Activated CD4-positive, alpha-beta T cell treated with anti-CD3 and anti-CD28 coated beads, Interleukin-2, amount 50 U/mL, for 16 hours (primary cell): ENCODE measurements at regions not wholly inside any gene's neighbourhood (a gene's known extent, or its start where the extent isn't known, plus 50 kb on each side); places are given as distances from the start of the nearest gene placed in this dataset.

Source experiments
- DNase-seq: peaks from one replicate; pipeline ENCODE4 v3.0.0-alpha.2; 2020

DNA sequence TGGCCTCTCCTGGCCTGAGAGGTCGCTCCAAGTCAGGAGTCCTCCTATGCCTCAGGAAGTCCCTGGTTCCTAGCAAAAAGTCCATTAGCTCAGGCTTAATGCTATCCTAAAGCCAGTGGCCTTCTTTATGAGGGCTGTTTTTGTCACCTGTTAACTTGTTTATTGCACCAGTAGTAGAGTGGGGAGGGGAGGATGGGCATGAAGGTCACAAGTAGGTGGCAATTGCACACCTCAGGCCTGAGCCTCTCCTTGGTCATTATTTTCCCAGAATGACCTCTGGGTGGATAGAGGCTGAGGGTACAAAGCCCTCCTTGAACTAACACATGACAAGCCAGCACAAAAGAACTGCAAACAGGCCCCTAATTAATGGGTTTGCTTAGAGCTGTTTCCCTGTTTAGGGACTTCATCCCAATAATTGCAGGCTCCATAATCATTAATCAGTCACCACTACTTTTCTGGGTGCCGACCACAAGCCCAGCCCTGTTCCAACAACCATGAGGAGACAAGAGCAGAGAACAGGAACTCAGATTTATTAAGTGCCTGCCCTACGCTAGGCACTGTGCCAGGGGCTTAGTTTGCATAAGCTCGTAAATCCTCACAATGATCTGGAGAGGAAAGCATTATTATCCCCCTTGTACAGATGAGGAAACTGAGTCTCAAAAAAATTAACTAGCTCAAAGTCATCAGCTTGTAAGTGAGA, 123.0 kb upstream of the PKDCC start:
- DNase-seq: no peak

DNA sequence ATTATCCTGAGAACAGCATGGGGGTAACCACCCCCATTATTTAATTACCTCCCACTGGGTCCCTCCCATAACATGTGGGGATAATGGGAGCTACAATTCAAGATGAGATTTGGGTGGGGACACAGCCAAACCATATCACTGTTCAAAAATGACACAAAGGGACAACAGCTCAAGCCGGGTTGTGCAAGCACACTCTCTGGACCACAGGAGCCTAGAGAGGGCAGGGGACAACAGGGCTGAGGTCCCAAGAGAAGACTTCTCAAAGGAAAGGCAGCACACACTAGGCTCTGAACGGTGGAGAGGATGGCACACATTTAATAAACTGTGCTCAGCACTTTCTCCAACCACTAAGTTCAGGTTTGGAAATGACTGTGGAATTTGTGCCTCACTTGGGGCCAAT, 122.1 kb upstream of the PKDCC start:
- no peak for DNase-seq

DNA sequence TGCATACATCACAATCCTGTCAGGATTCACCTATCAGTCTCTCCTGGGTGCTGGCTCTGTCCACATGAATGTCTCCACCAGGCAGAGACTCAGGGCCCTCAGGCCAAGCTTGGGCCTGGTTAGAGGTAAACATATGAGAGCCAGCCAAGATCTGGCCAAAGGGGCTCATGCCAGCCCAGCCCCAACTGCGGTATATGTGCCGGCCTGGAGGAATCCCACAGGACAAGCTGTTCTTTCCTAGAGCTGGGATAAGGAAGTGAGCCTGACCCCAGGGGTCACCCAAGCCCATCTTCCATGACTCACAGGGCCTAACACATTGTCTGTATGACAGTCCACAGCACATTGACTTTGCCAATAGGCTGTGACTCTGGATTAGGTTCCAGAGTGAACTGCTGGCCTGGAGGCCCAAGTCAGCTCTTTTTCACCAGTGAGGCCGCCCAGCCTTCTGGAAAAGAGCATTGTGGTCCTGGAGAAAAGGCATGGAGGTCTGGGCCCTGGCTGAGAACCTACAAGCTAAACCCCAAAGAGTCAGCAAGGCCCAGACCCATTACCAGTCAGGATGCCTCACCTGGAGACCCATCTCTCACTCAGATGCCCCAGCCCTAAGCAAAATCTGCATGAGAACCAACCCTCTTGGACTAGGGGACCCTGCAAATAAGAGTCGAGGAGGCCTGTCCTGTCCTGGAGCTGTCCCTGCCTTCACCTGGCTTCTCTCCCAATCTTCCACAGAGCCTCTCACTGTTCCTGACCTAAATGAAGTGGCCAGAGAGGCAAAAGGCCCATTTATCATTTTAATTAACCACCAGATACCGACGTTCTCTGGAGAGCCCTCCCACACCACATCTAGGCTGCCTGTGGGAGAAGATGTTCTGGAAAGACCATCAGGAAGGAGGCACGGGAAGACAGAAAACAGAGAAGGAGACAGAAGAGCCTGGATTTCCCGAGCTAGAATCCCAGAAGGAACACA, 120.9 kb upstream of the PKDCC start:
- no peak for DNase-seq

DNA sequence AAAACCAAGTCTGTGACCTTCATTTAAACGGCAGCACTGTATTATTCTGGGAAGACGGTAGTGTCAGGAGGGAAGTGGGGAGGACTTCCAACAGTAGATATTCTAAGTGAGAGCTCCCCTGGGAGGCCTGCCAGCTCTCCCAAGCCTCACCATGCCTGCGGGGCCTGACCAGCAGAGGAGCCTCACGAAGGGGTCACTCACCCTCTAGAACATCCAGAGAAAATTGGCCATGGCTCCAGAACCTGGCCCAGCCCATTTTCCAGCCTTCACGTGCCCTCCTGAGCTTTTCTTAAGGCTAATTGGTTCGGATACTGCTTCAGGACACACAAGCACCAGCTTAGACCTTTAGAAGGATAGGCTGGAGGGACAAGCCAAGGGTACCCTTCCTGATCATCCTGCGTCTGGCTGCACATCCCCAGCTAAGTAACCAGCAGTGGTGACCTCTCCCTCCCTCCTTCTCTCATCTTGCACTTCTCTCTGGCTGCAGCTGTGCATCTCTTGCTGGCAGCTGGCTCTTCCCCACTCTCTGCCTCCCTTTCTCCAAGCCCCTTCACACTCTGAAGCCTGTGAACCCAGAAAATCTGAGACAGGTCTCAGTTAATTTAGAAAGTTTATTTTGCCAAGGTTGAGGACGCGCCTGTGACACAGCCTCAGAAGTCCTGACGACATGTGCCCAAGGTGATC, 120.1 kb upstream of the PKDCC start:
- DNase-seq: no peak

DNA sequence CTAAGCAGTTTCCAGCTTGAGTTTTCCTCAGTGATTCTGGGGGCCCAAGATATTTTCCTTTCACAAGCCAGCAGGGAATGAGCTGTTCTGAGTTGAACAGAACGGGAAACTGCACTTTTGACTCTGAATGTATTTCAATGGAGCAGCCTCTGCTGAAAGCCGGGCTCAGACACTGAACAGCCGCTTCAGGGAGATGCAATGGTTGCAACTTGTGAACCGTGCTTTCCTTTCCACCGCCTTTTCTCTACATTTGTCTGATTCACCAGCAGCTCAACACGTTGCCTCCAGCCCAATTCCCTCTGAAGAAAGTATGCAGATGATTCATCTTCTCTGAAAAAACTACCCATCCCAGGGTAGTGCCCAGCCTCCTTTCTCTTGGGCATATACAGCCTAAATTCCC, 119.3 kb upstream of the PKDCC start:
- DNase-seq: no peak

DNA sequence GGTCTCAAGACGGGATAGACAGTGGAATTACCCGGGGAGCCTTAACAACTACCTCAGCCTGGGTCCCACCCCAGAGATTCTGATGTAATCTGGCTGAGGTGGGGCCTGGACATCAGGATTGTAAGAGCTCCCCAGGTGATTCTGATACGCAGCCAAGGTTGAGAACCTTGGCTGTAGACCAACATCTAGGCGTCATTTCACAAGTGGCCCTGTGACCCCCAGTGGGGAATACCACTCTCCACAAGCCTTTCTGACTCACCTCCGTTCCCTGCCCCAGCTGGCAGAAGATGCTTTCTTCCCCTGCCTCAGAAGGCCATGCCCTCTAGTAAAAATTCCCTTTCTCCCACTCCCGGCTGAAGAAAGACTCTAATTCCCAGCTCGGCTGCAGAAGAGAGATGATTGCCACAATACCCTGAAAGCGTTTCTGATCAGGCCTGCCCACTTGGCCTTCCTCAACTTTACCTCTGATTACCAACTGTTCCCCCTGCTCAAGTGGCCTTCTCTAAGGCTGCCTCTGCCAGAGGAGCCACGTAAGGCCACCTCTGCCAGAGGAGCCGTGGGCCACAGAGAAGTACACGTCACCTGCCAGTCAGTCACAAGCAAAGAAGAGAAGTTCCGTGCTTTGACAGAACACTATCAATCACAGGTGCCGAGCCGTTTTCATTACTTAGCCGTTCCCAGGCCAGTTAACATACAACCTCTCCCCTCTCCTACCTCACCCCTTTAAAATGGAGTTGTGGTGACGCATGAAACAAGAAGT, 116.8 kb upstream of the PKDCC start:
- DNase-seq: no peak

DNA sequence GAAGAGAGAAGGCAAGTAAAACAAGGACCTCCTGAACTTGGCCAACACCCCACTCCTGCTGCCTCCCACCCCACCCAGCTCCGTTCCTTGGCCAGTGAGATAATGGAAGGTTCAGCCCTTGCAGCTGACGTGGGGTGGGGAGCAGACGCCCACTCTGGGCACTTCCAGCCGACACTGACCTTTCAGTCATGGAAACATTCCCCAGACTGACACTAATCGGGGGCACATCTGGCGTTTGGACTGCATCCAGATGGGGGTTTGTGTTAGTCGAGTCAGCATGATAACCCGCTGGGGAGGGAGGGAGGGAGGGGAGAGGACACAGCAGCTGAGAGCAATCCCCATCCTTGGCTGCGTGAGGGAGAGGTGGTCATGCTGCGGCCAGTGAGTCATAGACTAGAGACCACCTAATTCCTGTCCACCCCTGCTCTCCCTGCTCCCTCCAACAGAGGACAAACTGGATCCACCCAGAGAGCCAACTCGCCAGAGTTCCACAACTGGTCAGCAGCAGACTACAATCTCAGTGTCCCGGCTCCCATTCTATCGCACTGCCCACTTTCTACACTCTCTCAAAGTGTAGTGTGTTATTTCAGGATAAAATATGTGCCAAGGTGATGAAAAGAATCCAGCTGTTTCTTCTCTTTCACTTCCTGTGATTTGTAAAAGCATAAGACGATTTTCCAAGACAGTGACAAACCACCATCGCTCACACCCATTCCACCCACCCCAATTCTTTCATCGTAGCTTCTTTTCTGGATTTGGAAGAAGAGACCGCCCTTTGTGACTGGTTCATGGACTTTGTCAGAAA, 115.4 kb upstream of the PKDCC start:
- no peak for DNase-seq

DNA sequence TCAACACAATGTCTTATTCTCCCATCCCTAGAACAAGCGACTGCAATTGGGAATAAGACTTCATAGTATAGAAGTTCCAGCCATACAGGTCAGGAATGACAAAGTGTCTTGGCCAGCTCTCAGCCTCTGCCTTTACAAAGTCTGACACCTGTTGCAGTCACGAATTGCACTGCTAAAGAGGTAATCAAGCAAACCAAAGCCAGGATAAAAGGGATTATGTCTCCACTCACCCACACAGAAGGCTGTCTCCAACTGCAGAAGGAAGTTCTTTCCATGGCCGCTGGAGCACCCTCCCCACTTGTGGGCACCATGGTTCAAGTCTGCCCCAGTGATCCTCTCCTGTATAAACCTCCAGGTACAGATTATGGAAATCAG, 114.8 kb upstream of the PKDCC start:
- no peak for DNase-seq

DNA sequence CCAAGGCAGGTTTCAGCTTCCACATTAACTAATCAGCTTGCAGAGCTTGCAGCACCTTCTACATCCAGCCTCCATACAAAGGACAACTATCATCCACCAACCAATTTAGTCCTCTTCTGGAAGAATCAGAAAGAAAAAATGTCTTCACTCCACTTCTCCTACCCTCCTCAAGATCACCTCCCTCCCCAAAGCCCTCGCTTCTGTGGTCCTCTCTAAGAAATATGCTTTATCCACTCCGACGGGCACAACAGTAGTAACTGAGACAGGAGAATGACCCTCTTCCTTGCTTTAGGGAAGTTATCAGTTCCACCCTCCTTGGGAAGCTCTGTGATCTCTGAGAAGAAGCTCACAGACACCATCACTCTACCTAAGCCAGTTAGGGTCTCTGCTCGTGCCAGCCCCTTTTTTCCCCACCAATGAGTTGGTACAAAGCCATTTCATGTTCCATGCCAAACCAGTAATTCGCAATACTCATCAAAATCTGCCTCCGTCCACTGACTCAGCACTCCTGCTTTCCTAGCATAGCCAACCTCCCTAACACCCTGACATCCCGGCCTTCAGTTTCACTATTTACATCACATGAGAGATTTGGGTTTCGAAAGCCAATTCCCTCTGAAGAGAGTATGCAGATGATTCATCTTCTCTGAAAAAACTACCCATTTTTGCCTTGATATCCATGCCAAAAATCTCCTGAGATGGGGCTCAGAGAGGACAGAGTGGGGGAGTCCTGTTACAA, 114.1 kb upstream of the PKDCC start:
- DNase-seq: no peak

DNA sequence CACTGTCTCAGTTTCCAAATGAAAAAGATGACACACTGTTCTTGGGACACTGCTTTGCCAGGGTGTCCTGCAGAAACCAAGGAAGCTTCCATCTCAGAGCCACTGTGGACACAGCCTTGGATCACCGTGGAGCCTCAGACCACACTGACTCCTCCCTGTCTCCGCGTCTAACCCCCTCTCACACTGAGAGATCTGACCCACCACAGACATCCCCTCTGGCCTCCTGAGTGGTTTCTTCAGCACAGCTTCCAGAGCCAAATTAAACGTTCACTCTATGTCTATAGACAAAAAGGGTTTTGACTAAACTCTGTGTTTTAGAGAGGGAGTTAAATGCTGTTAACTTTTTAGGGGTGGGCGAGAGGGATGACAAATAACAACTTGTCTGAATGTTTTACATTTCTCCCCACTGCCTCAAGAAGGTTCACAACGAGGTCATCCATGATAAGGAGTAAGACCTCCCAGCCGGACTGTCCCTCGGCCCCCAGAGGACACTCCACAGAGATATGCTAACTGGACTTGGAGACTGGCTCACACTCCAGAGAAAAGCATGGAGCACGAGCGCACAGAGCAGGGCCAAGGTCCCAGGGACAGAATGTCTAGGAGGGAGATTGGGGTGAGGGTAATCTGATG, 113.4 kb upstream of the PKDCC start:
- DNase-seq: no peak

DNA sequence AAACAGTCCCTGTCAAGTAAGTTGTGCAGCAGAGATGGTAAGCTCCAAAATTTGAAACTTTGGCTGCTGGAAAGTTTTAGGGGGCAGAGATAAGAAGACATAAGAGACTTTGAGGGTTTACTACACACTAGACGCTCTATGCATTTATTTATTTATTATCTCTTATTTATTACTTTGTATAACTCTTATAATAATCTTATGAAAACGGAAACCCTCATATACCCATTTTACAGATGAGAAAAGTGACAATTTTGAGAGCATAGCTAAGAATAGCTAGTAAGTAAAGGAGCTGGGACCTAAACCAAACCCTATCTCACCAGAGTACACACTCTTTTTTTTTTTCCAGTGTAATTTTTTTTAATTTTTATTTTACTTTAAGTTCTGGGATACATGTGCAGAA, 112.8 kb upstream of the PKDCC start:
- DNase-seq: no peak

DNA sequence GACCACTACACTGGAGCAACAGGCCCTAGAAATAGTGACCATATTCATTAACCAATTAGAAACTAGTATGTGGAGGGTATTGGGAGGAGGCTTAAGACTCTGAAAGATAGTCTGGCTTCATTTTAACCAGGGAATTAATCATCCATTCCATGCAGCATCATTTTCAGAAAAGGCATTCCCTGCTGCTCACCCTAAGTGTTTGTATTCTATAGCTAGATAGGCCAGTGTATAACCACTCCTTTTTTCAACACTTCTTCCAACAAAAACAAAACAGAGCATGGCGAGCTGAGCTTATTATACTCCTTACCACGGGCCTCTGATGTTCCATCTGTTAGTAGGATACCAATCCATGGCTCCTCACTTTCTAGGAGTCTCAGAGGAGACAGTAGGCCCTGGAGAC, 112.0 kb upstream of the PKDCC start:
- DNase-seq: no peak

DNA sequence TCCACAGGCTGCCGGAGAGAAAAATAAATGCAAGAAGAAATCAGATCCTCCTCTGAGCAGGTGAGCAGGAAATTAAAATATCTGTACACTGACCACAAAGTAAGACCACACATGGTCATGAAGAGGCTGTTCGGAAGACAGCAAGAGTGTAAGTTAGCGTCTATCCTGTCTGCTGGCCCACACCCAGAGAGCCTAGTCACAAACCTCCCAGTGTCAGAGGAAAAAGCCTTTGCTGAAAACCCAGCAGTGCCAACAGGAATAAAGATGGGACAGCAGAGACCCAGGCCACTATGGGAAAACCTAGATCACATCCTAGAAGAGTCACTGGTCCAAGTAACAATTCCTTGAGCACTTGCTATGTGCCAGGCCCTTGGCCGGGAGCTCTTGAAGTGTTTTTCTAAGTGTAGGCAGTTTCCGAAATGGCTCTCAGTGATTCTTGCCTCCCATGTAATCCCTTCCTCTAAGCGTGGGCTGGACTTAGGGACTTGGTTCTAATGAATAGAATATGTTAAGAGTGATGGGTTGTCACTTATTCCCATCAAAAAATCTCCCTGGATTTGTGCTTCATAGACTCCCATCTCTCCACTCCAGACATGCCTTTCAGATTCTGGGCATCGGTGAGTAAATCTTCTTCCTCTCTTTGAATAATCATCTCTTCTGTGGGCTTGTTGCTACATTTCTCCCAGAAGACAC, 110.9 kb upstream of the PKDCC start:
- DNase-seq: no peak

DNA sequence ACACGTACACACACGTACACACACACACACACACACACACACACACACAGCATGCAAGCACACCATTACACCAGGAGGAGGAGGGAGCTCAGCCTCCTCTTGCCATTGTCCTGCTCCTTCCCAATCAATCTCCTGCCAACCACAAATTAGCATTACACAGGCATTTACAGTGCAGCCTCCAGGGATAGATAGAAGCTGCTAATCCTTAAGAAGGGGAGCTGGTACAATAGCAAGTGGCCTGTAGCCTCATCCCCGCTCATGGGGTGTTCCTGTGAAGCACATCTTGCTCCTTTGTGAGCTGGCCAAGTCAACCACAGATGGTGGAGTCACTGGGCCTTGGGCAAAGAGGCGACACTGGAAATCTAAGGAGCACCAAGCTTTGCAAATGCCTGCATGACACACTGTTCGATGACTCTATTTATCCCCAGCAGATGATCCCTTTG, 110.3 kb upstream of the PKDCC start:
- no peak for DNase-seq

DNA sequence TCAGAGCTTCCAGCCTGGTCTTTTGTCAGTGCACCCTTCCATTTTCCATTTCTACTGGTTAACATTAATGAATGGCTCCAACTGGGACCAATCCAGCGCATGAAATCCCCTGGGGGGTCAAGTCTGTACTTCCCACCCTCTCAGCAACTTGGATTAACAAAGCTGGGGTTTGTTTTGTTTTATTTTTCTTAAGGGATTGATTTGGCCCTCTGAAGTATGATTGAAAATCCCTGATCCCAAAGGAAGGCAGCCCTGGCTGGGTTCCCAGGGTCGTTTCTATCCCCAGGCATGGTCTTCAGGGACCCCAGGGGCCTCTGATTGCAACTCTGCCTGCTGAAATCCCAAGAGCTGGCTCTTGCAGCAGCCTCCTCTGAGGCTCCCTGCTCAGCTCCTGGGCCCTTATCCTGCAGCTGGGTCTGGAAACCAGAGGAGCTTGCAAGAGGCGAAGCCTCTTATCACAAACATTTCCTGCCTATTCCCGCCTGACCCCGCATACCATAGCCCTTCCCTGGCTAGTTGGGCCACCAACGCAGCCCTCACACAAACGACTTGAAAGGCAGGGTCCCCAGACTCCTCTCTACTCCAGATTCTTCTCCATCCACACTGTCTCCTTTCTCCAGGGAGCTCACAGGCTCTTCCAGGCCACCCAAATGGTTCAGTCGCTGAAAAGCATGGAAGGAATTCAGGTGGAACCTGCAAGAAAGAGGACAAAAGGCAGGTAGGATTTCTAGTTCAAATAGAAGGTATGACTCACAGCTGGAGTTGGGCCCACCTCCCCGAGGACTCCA, 109.7 kb upstream of the PKDCC start:
- DNase-seq: no peak

DNA sequence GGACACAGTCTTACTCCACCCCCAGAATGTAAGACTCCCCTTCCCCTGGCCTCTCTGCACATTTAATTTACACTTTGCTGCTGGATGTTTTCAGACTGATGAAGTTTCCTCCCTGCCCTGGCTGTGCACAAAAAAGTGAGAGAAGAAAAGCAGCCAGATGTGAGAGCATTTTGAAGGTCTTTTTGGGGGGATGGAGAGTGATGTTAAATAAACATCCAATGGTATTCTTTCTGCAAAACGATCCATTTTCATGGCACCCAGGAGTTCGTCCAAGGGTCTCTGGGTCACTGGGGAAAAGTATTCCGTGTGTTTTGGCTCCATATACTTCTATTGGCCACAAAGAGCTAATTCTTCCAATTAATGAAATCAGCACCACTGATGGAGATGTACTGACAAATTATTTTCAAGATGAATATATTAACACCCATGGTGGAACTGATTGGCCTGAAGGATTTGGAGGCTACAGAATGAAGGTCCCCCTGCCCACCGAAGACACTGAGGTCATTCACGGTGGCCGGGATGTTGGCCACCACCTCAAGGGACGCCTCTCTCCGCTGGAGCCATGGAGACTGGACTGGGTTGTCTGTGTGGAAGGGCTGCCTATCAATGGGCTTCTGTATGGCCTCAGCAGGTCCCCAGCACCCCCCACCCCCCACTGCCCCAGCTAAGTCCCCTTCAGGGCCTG, 107.6 kb upstream of the PKDCC start:
- no peak for DNase-seq

DNA sequence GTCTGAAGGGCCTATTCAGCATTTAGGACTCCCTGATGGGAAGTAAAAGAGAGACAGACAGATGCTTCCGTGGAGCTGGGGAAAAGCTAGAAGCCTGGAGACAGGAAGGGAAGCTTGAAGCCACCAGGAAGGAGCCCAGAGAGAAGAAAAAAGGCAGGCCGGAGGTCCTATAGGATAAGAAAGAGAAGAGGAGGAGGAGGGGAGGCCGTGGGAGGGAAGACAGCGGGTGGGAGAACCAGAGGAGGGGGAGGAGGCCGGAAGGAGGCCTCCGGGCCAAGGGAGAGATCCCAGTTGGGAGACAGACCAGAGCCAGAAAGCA, 107.1 kb upstream of the PKDCC start:
- DNase-seq: no peak

DNA sequence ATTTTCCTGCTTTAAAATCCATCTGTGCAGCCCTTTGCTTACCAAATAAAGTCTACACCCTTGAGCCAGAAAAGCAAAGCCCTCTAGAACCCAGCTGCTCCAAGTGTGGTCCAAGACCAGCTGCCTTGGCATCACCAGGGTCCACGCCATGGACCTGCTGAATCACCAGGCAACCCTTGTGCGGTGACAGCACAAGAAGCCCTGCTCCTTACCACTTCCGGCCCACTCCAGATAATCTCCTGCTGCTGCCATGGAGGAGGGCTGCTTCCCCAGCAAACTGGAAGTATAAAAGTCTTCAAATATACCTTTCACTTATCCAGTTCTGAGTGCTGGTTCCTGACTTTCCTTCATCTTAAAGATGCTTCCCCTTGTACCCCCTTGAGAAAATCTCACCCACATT, 106.0 kb upstream of the PKDCC start:
- no peak for DNase-seq

DNA sequence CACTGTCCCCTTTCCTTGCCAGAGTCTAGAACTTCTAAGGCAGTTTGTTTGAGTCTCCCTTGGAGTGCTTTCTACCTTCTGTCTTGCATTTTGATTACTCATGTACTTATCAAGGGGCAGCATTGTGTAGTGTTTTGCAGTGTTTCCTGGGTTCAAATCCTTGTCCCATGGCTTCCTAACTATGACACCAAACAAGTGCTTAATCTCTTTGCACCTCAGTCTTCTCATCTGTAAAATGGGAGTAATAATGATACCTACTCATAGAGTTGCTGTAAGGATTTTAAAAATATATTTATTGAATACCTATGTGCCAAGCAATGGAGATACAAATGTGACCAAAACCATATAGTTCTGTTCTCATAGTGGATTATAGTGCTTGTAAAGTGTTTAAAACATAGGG, 105.5 kb upstream of the PKDCC start:
- no peak for DNase-seq
